Thyroid gland (tissue), 4 donors: ENCODE measurements at regions not wholly inside any gene's neighbourhood (a gene's known extent, or its start where the extent isn't known, plus 50 kb on each side); places are given as distances from the start of the nearest gene placed in this dataset.

Source experiments
- POLR2A ChIP-seq, 2 donors: fragments of 450-650 bp; IDR thresholded peaks; one replicate each; pipeline ENCODE4 v1.6.1; 2017; ENCODE audit warnings: antibody characterized with exemption in 2 of 2, mild to moderate bottlenecking in 2 of 2, moderate library complexity in 1 of 2
- TF ChIP-seq, protein P1 (sequence below), 6 experiments: fragments of 200-600 bp in 3 of 6; fragments of 450-650 bp in 3 of 6; sonication (generic) in 3 of 6; IDR thresholded peaks; one replicate each; pipeline ENCODE4 v1.5.1; 2016 to 2019; ENCODE audit warnings: antibody characterized with exemption in 6 of 6, mild to moderate bottlenecking in 2 of 6, inconsistent platforms in 1 of 6, moderate library complexity in 1 of 6

DNA sequence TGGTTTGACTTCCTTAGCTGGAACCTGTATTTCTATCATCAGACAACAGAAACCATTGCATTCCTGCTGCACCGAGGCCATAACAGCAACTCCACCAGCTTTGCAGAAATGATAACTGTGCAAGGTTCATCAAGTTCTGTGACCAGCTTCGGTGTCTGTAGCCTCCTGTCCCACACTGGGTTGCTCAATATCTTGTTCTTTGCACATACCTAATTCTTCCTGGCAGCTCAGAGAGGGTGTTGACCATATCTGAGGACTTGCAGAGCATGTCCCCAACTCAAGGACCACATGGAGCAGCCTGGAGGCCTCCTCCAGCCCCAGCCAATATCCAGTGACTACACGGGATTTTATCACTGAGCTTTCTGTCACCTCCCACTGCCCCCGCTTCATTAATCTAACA, 59.3 kb upstream of the SCAF8 start:
- TF ChIP-seq, protein P1, sequence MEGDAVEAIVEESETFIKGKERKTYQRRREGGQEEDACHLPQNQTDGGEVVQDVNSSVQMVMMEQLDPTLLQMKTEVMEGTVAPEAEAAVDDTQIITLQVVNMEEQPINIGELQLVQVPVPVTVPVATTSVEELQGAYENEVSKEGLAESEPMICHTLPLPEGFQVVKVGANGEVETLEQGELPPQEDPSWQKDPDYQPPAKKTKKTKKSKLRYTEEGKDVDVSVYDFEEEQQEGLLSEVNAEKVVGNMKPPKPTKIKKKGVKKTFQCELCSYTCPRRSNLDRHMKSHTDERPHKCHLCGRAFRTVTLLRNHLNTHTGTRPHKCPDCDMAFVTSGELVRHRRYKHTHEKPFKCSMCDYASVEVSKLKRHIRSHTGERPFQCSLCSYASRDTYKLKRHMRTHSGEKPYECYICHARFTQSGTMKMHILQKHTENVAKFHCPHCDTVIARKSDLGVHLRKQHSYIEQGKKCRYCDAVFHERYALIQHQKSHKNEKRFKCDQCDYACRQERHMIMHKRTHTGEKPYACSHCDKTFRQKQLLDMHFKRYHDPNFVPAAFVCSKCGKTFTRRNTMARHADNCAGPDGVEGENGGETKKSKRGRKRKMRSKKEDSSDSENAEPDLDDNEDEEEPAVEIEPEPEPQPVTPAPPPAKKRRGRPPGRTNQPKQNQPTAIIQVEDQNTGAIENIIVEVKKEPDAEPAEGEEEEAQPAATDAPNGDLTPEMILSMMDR (IDR thresholded peaks at IDR 0.05) = no peak
- TF ChIP-seq POLR2A (IDR thresholded peaks at IDR 0.05) = no peak
